ENCODE measurements at regions not wholly inside any gene's neighbourhood (a gene's known extent, or its start where the extent isn't known, plus 50 kb on each side); places are given as distances from the start of the nearest gene placed in this dataset.

GRCh38 chr4:121459026-121459425 lies 78.2 kb upstream of the QRFPR start:
- Histone ChIP-seq H3K27me3 (ENCODE audit: insufficient read depth) (no peaks in the 10 kb centered on the region), H3K79me2 (replicated peaks; ENCODE audit: insufficient read depth) (no peaks in the 10 kb centered on the region), H2AFZ (no peak overlapping the region), H3K36me3 (ENCODE audit: insufficient read depth) (no peaks in the 10 kb centered on the region), H3K4me1 (ENCODE audit: insufficient read depth) (peaks cover 16% of the 10 kb centered on the region), H3K4me2 (no peak overlapping the region), H3K9me2 (ENCODE audit: insufficient read depth) (no peaks in the 10 kb centered on the region), H3K4me3 (no peak overlapping the region), H3K27ac (ENCODE audit: low read depth) (no peak overlapping the region), H3F3A (replicated peaks; ENCODE audit: low read depth) (no peaks in the 10 kb centered on the region), H4K20me1 (replicated peaks; ENCODE audit: insufficient read depth) (no peaks in the 10 kb centered on the region)
- no peak overlapping the region for H3K4me3 Mint-ChIP-seq
- DNase-seq (ENCODE audit: low spot score) = no peak
- no peaks in the 10 kb centered on the region for H3K9me3 Mint-ChIP-seq
- H3K27me3 Mint-ChIP-seq (ENCODE audit: insufficient read depth, low read depth, poor library complexity) = no peaks in the 10 kb centered on the region
- H3K27ac Mint-ChIP-seq = no peak overlapping the region
- ATAC-seq = no peak
- H3K4me1 Mint-ChIP-seq = peaks cover 17% of the 10 kb centered on the region
- H3K36me3 Mint-ChIP-seq (ENCODE audit: low read depth) = no peaks in the 10 kb centered on the region
- no peak for TF ChIP-seq EZH2phosphoT487 (IDR thresholded peaks at IDR 0.05; ENCODE audit: unreplicated experiment)
- no peak for TF ChIP-seq ZNF331 (CRISPR knock-in tag; IDR thresholded peaks at IDR 0.05; ENCODE audit: low read depth)
- no peak for TF ChIP-seq JUNB (IDR thresholded peaks at IDR 0.05; ENCODE audit: unreplicated experiment)
- no peak for TF ChIP-seq EZH2 (IDR thresholded peaks at IDR 0.05; ENCODE audit: low read depth, unreplicated experiment)
- no peak for TF ChIP-seq REST (IDR thresholded peaks at IDR 0.05; ENCODE audit: unreplicated experiment)
- TF ChIP-seq POLR2AphosphoS5 (IDR thresholded peaks at IDR 0.05; ENCODE audit: low read depth) = no peak
- no peak for TF ChIP-seq STAT1 (IDR thresholded peaks at IDR 0.05; ENCODE audit: unreplicated experiment)
- TF ChIP-seq ZNF114 (CRISPR knock-in tag; IDR thresholded peaks at IDR 0.05) = no peak
- no peak for TF ChIP-seq NANOG (IDR thresholded peaks at IDR 0.05; ENCODE audit: borderline replicate concordance)
- no peak for TF ChIP-seq ZNF462 (CRISPR knock-in tag; IDR thresholded peaks at IDR 0.05)
- TF ChIP-seq ETS1 (IDR thresholded peaks at IDR 0.05) = no peak
- TF ChIP-seq CTCF (conservative IDR thresholded peaks at IDR 0.05; ENCODE audit: low read depth in 2 of 2) = no peak

Data from GM23338 (cell line).